RCC 7860 (cell line): ENCODE measurements at regions not wholly inside any gene's neighbourhood (a gene's known extent, or its start where the extent isn't known, plus 50 kb on each side); places are given as distances from the start of the nearest gene placed in this dataset.
"Not testable (repeated sequence)": the region's sequence is repeated elsewhere in the genome, so short reads cannot be mapped to it uniquely, and the experiment has no call there.

Experiments used
- DNase-seq: peaks from one replicate; pipeline ENCODE4 v3.0.0-alpha.2; 2015; ENCODE audit warnings: low spot score
- FAIRE-seq: peaks from 2 replicates; lab custom pipeline; 2012; peaks lifted over from hg19 to GRCh38; lab: Jason Lieb, UNC

- DNase-seq (no peak), FAIRE-seq (no peak)
Observed at GRCh38 chr5:159493696-159494095, 163.4 kb upstream of the IL12B start.

GRCh38 chr5:159496773-159497172 is 166.5 kb upstream of the IL12B start:
- DNase-seq = no peak
- FAIRE-seq = no peak

- FAIRE-seq (no peak), DNase-seq (no peak)
Observed at GRCh38 chr5:159497221-159497620, 166.9 kb upstream of the IL12B start.

DNA sequence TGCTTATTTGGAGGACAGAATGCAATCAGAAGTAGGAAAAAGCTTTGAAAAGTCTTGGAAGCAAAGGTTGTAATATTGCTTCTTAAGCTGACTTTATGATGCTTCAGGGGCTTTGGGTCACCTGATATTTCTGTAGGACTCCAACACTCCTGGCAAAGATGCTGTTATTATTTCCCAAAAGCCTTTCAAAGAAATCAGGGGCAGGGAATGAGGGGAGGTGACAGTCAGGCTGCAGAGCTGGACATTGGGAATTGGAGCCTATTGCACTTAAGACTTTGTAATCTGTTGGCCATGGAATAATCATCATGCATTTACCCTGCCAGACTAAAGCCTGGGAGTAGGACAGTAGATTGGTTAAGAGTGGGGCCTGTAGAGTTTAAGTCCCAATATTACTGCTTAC is 168.3 kb upstream of the IL12B start:
- DNase-seq = no peak
- no peak for FAIRE-seq

GRCh38 chr5:159502116-159502515 is 171.8 kb upstream of the IL12B start:
- FAIRE-seq, DNase-seq: not testable (repeated sequence)

GRCh38 chr5:159503236-159503635 is 172.9 kb upstream of the IL12B start:
- no peak for FAIRE-seq
- no peak for DNase-seq

- FAIRE-seq (no peak), DNase-seq (no peak)
Observed at GRCh38 chr5:159504106-159504856, 174.0 kb upstream of the IL12B start.

- FAIRE-seq (peak; percentile 57), DNase-seq (peak; percentile 8)
Observed at GRCh38 chr5:159504857-159505304, 174.6 kb upstream of the IL12B start.

GRCh38 chr5:159507055-159507454 is 176.8 kb upstream of the IL12B start:
- no peak for DNase-seq
- no peak for FAIRE-seq

DNA sequence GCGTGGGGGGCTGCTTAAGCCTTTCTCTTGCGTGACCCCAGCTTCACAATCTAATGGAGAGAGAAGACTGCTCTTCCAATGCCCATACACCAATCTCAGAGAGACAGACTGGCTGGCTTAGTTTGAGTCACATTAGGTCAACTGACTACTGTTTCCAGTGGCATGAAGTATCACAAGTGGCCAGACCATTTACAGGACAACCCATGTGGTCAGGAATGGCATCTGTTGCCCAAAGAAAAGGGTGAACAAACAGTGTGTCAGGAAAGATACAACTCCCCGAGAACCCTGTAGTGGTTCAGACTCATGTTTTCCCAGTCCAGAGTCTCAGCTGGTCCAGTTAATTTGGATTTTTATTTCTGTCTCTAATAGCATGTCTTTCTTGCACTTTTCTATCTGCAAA is 177.4 kb upstream of the IL12B start:
- FAIRE-seq (no peak), DNase-seq (no peak)

DNA sequence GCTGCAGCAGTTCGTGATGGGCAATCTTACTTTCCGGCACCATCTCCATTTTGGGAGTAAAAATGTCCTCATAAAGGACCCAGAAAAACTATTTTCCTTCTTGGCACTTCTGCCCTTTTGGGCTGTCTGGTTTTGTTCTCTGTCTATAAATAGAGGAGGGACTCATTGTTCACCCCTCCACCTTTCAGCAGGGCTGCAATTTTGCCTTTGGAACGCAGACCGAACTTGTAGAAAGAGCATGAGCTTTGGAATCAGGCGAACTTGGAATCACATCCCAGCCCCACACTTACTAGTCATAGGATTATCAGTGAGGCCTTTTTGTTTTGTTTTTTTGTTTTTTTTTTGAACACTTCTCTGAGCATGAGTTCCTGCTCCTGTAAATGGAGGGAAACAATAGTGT is 178.1 kb upstream of the IL12B start:
- FAIRE-seq = no peak
- DNase-seq = no peak

GRCh38 chr5:159509002-159509660 is 178.8 kb upstream of the IL12B start:
- FAIRE-seq (no peak), DNase-seq (no peak)

- no peak for FAIRE-seq
- no peak for DNase-seq
Observed at GRCh38 chr5:159510282-159510681, 180.0 kb upstream of the IL12B start.

GRCh38 chr5:159511570-159511969 is 181.3 kb upstream of the IL12B start:
- FAIRE-seq = no peak
- no peak for DNase-seq

DNA sequence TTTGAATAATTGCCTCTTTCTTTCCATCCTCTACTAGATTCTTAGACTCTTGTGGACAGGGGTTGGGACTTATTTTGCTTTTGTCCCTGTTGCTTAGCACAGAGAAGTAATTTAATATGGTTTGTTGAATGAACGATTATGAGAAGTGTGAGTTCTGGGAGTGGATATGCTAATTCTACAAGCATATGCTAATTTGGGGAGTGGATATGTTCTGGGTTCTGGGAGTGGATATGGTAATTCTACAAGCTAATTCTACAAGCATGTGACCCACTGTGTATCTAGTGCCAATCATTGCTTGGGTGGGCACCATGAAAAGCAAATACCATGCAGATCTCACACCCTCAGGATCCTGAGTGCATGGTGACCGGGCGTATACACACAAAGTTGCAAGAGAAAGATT is 181.8 kb upstream of the IL12B start:
- no peak for FAIRE-seq
- no peak for DNase-seq

- FAIRE-seq = no peak
- DNase-seq = no peak
Observed at GRCh38 chr5:159514229-159514810, 184.0 kb upstream of the IL12B start.

GRCh38 chr5:159515197-159515596 is 184.9 kb upstream of the IL12B start:
- DNase-seq (no peak), FAIRE-seq (no peak)

GRCh38 chr5:159515909-159516415 is 185.7 kb upstream of the IL12B start:
- DNase-seq = peak; percentile 41
- peak; percentile 21 for FAIRE-seq

DNA sequence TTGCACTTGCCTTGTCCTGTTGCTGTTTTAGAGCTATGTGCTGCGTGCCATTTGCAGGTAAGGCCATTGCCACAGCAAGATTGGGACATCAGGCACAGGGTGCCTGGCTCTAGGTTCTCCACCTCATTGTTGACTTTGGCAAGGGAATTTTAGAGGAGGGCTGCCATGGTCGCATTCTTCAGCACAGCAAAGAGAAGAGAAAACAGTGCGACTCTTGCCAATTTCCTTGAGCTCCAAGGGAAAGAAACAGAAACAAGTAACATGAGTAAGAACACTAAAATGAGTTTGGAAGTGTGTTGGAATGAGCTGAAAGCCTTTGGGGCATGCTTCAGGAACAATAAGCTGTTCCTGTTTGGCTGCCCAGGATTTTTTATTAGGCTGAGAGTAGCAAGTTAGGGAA is 188.1 kb upstream of the IL12B start:
- DNase-seq (no peak), FAIRE-seq (no peak)

- FAIRE-seq (no peak), DNase-seq (no peak)
Observed at GRCh38 chr5:159519365-159519764, 189.1 kb upstream of the IL12B start.

DNA sequence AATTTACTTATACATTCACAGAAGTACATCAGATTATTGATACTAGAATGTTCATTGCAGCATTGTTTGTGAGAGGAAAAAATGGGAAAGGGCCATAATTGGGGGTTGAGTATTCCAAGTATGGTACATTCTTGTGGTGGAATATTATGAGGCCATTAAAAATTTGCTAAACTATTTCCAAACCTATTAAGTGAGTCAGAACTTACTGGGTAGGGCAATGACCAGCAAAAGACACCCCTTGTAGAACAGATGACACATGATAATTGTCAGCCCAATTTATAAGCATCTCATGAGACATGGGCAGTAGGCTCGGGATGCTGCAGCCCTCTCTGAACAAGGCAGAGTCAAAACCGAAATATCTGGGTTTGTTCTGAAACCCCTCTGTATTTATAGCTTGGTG is 192.6 kb upstream of the IL12B start:
- FAIRE-seq = no peak
- DNase-seq = no peak

DNA sequence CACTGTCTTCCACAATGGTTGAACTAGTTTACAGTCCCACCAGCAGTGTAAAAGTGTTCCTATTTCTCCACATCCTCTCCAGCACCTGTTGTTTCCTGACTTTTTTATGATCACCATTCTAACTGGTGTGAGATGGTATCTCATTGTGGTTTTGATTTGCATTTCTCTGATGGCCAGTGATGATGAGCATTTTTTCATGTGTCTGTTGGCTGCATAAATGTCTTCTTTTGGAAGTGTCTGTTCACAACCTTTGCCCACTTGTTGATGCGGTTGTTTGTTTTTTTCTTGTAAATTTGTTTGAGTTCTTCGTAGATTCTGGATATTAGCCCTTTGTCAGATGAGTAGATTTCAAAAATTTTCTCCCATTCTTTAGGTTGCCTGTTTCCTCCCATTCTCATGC is 194.0 kb upstream of the IL12B start:
- not testable (repeated sequence) for FAIRE-seq

More for the DNA sequence above, 194.0 kb upstream of the IL12B start:
- DNase-seq = not testable (repeated sequence)
